GM13977 (cell line): ENCODE measurements at regions not wholly inside any gene's neighbourhood (a gene's known extent, or its start where the extent isn't known, plus 50 kb on each side); places are given as distances from the start of the nearest gene placed in this dataset.

ENCODE experiments used
- DNase-seq: peaks from one replicate; pipeline ENCODE4 v3.0.0; 2012; ENCODE audit warnings: low spot score
- CTCF ChIP-seq: IDR thresholded peaks from 2 replicates; pipeline ENCODE4 v1.5.1; 2012; ENCODE audit warnings: mild to moderate bottlenecking, control low read depth; ENCODE audit not compliant: insufficient read depth; ENCODE audit errors: extremely low read depth, missing control alignments
- in situ Hi-C: fragments of 300-500 bp; cut with MboI; formaldehyde crosslinking; loops from one replicate; pipeline ENCODE4 v1.12.0; 2022; ENCODE audit warnings: low sequenced_read_pairs, low pct_unique_long_range_greater_than_20kb, mixed read lengths, inconsistent platforms; ENCODE audit not compliant: unreplicated experiment

- in situ Hi-C loops: no loop called here
- DNase-seq: no peak
- TF ChIP-seq CTCF: no peak
These were observed 176.6 kb upstream of the ARGLU1 start for GRCh38 chr13:106744516-106744915.

- no peak for DNase-seq
- in situ Hi-C loops: no loop called here
- TF ChIP-seq CTCF: no peak
These were observed 170.3 kb upstream of the ARGLU1 start for GRCh38 chr13:106738186-106738678.

- DNase-seq: no peak
- no peak for TF ChIP-seq CTCF
- in situ Hi-C loops: no loop called here
These were observed 169.0 kb upstream of the ARGLU1 start for GRCh38 chr13:106736941-106737340.

GRCh38 chr13:106734198-106734597, 166.3 kb upstream of the ARGLU1 start:
- in situ Hi-C loops: no loop called here
- DNase-seq: no peak

GRCh38 chr13:106723036-106723435, 155.1 kb upstream of the ARGLU1 start:
- in situ Hi-C loops: no loop called here
- TF ChIP-seq CTCF: no peak
- no peak for DNase-seq

More at GRCh38 chr13:106734198-106734597, 166.3 kb upstream of the ARGLU1 start:
- TF ChIP-seq CTCF: no peak

- in situ Hi-C loops: no loop called here
- no peak for DNase-seq
- TF ChIP-seq CTCF: no peak
These were observed 154.7 kb upstream of the ARGLU1 start for GRCh38 chr13:106722620-106723019.

- DNase-seq: no peak
- TF ChIP-seq CTCF: no peak
- in situ Hi-C loops: no loop called here
These were observed 153.7 kb upstream of the ARGLU1 start for GRCh38 chr13:106721599-106721998.
